GM12873 (cell line): ENCODE measurements at regions not wholly inside any gene's neighbourhood (a gene's known extent, or its start where the extent isn't known, plus 50 kb on each side); places are given as distances from the start of the nearest gene placed in this dataset.

Experiments
- CTCF ChIP-seq: IDR thresholded peaks from 2 replicates; pipeline ENCODE4 v1.5.1; 2012; ENCODE audit warnings: low read depth, mild to moderate bottlenecking, moderate library complexity, low read length, control low read depth; ENCODE audit not compliant: insufficient read depth; ENCODE audit errors: missing control alignments

GRCh38 chr6:164007881-164008280 is 593.4 kb downstream of the QKI start:
- TF ChIP-seq CTCF = no peak

GRCh38 chr6:164006459-164006858 is 591.9 kb downstream of the QKI start:
- no peak for TF ChIP-seq CTCF

GRCh38 chr6:164005004-164005711 is 590.6 kb downstream of the QKI start:
- no peak for TF ChIP-seq CTCF

GRCh38 chr6:164000276-164000675 is 585.8 kb downstream of the QKI start:
- no peak for TF ChIP-seq CTCF

GRCh38 chr6:163999475-164000125 is 585.1 kb downstream of the QKI start:
- TF ChIP-seq CTCF = no peak

- TF ChIP-seq CTCF = no peak
Observed at GRCh38 chr6:163998496-163998895, 584.0 kb downstream of the QKI start.

GRCh38 chr6:163996491-163996890 is 582.0 kb downstream of the QKI start:
- no peak for TF ChIP-seq CTCF
